ENCODE measurements at regions not wholly inside any gene's neighbourhood (a gene's known extent, or its start where the extent isn't known, plus 50 kb on each side); places are given as distances from the start of the nearest gene placed in this dataset.

DNA sequence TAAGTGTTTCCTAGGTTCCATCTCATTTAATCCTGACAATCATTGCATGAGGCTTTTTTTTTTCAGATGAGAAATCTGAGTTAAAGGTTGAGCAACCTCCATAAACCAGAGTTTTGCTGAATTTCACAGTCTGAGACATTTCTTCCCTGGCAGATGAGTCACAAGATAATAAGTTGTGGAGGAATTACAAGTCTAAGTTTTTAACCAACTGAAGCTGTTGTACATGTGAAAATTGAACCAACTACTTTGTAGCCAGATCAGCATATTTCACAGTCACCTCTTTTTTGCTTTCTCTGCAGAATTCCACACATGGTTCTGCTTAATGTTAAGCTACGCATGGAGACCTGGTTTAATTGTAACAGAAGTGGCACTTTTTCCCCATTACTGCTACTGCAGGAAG is 765.6 kb downstream of the CDH11 start:
- no peak for TF ChIP-seq MYC (IDR thresholded peaks at IDR 0.05; ENCODE audit: low read depth, low read length)
- TF ChIP-seq, protein P1, sequence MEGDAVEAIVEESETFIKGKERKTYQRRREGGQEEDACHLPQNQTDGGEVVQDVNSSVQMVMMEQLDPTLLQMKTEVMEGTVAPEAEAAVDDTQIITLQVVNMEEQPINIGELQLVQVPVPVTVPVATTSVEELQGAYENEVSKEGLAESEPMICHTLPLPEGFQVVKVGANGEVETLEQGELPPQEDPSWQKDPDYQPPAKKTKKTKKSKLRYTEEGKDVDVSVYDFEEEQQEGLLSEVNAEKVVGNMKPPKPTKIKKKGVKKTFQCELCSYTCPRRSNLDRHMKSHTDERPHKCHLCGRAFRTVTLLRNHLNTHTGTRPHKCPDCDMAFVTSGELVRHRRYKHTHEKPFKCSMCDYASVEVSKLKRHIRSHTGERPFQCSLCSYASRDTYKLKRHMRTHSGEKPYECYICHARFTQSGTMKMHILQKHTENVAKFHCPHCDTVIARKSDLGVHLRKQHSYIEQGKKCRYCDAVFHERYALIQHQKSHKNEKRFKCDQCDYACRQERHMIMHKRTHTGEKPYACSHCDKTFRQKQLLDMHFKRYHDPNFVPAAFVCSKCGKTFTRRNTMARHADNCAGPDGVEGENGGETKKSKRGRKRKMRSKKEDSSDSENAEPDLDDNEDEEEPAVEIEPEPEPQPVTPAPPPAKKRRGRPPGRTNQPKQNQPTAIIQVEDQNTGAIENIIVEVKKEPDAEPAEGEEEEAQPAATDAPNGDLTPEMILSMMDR (IDR thresholded peaks at IDR 0.05; ENCODE audit: low read depth, low read length): no peak
